Thoracic aorta (tissue), 2 donors: ENCODE measurements at regions not wholly inside any gene's neighbourhood (a gene's known extent, or its start where the extent isn't known, plus 50 kb on each side); places are given as distances from the start of the nearest gene placed in this dataset.

Experiments
- ATAC-seq: fragments of 150-250 bp; one replicate; pipeline ENCODE4 v1.8.0; 2017; ENCODE audit warnings: low read depth; ENCODE audit not compliant: insufficient number of reproducible peaks, low FRiP score
- DNase-seq: peaks from one replicate; pipeline ENCODE4 v3.0.0-alpha.2; 2020; ENCODE audit warnings: low spot score
- H3K27ac ChIP-seq, 2 donors: fragments of 200-600 bp; sonication (generic); 1 replicate in 1 of 2; 2 replicates in 1 of 2; pipeline ENCODE4 v1.5.1; 2016; ENCODE audit warnings: mild to moderate bottlenecking in 2 of 2, moderate library complexity in 2 of 2
- H3K27me3 ChIP-seq: fragments of 200-600 bp; sonication (generic); replicated peaks from 2 replicates; pipeline ENCODE4 v1.6.0; 2016; ENCODE audit warnings: mild to moderate bottlenecking; ENCODE audit not compliant: insufficient read depth
- H3K36me3 ChIP-seq: fragments of 200-600 bp; sonication (generic); one replicate; pipeline ENCODE4 v1.5.1; 2016
- H3K4me1 ChIP-seq, 2 donors: fragments of 200-600 bp; sonication (generic); 1 replicate in 1 of 2; 2 replicates in 1 of 2; pipeline versions ENCODE4 v1.5.1 to v1.6.0; 2016; ENCODE audit warnings: low read depth in 2 of 2, mild to moderate bottlenecking in 1 of 2; ENCODE audit not compliant: control insufficient read depth in 1 of 2
- H3K4me3 ChIP-seq: fragments of 200-600 bp; sonication (generic); 2 replicates; pipeline ENCODE4 v1.5.1; 2016; ENCODE audit warnings: mild to moderate bottlenecking
- H3K9me3 ChIP-seq: fragments of 200-600 bp; sonication (generic); 2 replicates; pipeline ENCODE4 v1.5.1; 2016
- TF ChIP-seq, protein P1 (sequence below): fragments of 200-600 bp; sonication (generic); IDR thresholded peaks from one replicate; pipeline ENCODE4 v1.5.1; 2019; ENCODE audit warnings: antibody characterized with exemption

- TF ChIP-seq, protein P1, sequence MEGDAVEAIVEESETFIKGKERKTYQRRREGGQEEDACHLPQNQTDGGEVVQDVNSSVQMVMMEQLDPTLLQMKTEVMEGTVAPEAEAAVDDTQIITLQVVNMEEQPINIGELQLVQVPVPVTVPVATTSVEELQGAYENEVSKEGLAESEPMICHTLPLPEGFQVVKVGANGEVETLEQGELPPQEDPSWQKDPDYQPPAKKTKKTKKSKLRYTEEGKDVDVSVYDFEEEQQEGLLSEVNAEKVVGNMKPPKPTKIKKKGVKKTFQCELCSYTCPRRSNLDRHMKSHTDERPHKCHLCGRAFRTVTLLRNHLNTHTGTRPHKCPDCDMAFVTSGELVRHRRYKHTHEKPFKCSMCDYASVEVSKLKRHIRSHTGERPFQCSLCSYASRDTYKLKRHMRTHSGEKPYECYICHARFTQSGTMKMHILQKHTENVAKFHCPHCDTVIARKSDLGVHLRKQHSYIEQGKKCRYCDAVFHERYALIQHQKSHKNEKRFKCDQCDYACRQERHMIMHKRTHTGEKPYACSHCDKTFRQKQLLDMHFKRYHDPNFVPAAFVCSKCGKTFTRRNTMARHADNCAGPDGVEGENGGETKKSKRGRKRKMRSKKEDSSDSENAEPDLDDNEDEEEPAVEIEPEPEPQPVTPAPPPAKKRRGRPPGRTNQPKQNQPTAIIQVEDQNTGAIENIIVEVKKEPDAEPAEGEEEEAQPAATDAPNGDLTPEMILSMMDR, result no peak
- no peak for DNase-seq
- H3K4me1 ChIP-seq, result no peaks in the 10 kb centered on the region
Measured at GRCh38 chr2:129712676-129712985, 266.8 kb upstream of the RAB6C start.

GRCh38 chr2:129713337-129713736 is 266.1 kb upstream of the RAB6C start:
- TF ChIP-seq, protein P1, result no peak
- no peaks in the 10 kb centered on the region for H3K9me3 ChIP-seq
- ATAC-seq (no peak), DNase-seq (no peak)
- no peak overlapping the region for H3K27ac ChIP-seq
- no peaks in the 10 kb centered on the region for H3K27me3 ChIP-seq
- H3K4me3 ChIP-seq, result no peak overlapping the region
- no peaks in the 10 kb centered on the region for H3K4me1 ChIP-seq
- H3K36me3 ChIP-seq, result no peaks in the 10 kb centered on the region

More at GRCh38 chr2:129712676-129712985, 266.8 kb upstream of the RAB6C start:
- H3K4me3 ChIP-seq, result no peak overlapping the region
- ATAC-seq, result no peak
- H3K27ac ChIP-seq, result no peak overlapping the region
- no peaks in the 10 kb centered on the region for H3K36me3 ChIP-seq
- H3K9me3 ChIP-seq, result no peaks in the 10 kb centered on the region
- no peaks in the 10 kb centered on the region for H3K27me3 ChIP-seq

- Histone ChIP-seq H3K36me3 (no peaks in the 10 kb centered on the region), H3K9me3 (no peaks in the 10 kb centered on the region), H3K4me3 (no peak overlapping the region), H3K27me3 (no peaks in the 10 kb centered on the region), H3K27ac (no peak overlapping the region), H3K4me1 (no peaks in the 10 kb centered on the region)
- TF ChIP-seq, protein P1, result no peak
- ATAC-seq (no peak), DNase-seq (no peak)
Measured at GRCh38 chr2:129716781-129717559, 262.5 kb upstream of the RAB6C start.

- Histone ChIP-seq H3K27ac (no peak overlapping the region), H3K9me3 (no peaks in the 10 kb centered on the region), H3K4me3 (no peak overlapping the region), H3K4me1 (no peaks in the 10 kb centered on the region), H3K36me3 (no peaks in the 10 kb centered on the region), H3K27me3 (no peaks in the 10 kb centered on the region)
- DNase-seq, result no peak
- no peak for ATAC-seq
- TF ChIP-seq, protein P1, result no peak
Measured at GRCh38 chr2:129717560-129718130, 261.8 kb upstream of the RAB6C start.

DNA sequence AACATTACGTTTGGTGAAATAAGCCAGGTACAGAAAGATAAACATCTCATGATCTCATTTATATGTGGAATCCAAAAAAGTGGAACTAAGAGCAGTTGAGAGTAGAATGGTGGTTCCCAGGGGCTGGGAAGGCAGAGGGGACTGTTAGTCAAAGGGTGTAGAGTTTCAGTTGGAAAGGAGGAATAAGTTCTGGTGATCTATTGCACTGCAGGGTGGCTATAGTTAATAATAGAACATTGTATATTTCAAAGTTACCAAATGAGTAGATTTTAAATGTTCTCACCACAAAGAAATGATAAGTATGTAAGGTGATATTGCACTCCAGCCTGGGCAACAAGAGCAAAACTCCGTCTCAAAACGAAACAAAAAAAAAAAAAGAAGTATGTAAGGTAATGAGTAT is 260.1 kb upstream of the RAB6C start:
- Histone ChIP-seq H3K36me3 (no peaks in the 10 kb centered on the region), H3K9me3 (no peaks in the 10 kb centered on the region), H3K27me3 (no peaks in the 10 kb centered on the region), H3K27ac (no peak overlapping the region), H3K4me1 (no peaks in the 10 kb centered on the region), H3K4me3 (no peak overlapping the region)
- DNase-seq (no peak), ATAC-seq (no peak)
- TF ChIP-seq, protein P1, result no peak
